K562 (cell line): ENCODE measurements at regions not wholly inside any gene's neighbourhood (a gene's known extent, or its start where the extent isn't known, plus 50 kb on each side); places are given as distances from the start of the nearest gene placed in this dataset.

Source experiments
- ATAC-seq: fragments of 200-7000 bp; cut with Tn5 transposase; 3 replicates; pipeline ENCODE4 v1.9.1; 2020; ENCODE audit warnings: moderate library complexity
- BruUV-seq: library from RNA; stranded (reverse); fragments of 400-500 nt; replicated peaks from 2 replicates; lab custom pipeline; 2021; lab: Mats Ljungman, UMichigan
- CTCF ChIA-PET: fragments of 300-600 bp; formaldehyde crosslinking; extraction: SDS; loops from one replicate; lab custom pipeline; 2021; ENCODE audit warnings: low intra/inter-chr PET ratio; lab: Yijun Ruan, JAX
- POLR2A ChIA-PET: fragments of 300-600, 350-650 bp; sonication (Branson Sonifier 250); formaldehyde crosslinking; extraction: SDS; loops from one replicate; lab custom pipeline; 2021; ENCODE audit warnings: antibody characterized with exemption, inconsistent platforms; lab: Yijun Ruan, JAX
- DNase-seq, 4 experiments: peaks; one replicate each; pipeline versions ENCODE4 v3.0.0 to v3.0.0-alpha.2; 2011 to 2018; ENCODE audit warnings: low spot score in 3 of 4, mixed read lengths in 3 of 4; ENCODE audit errors: extremely low read depth in 1 of 4
- FAIRE-seq: peaks from 2 replicates; lab custom pipeline; 2011; peaks lifted over from hg19 to GRCh38; lab: Jason Lieb, UNC
- H2AFZ ChIP-seq: 2 replicates; pipeline ENCODE4 v1.6.0; 2011; ENCODE audit warnings: low read depth, low read length, control low read depth, inconsistent platforms
- H3K27ac ChIP-seq: fragments of 200-600 bp; 3 replicates; pipeline ENCODE4 v1.8.0; 2011; ENCODE audit warnings: low read depth, mild to moderate bottlenecking, control low read depth, inconsistent platforms, low read length, moderate library complexity, mixed read lengths; ENCODE audit errors: extremely low read depth
- H3K27me3 ChIP-seq, 2 experiments: fragments of 300-600 bp in 1 of 2; 2 replicates in 1 of 2; 3 replicates in 1 of 2; pipeline versions ENCODE4 v1.6.0 to v1.8.0; 2011; ENCODE audit warnings: inconsistent platforms in 2 of 2, low read length in 2 of 2, mild to moderate bottlenecking in 1 of 2, mixed read lengths in 1 of 2, moderate library complexity in 1 of 2; ENCODE audit not compliant: control insufficient read depth in 2 of 2, insufficient read depth in 2 of 2
- H3K36me3 ChIP-seq: fragments of 300-600 bp; 3 replicates; pipeline ENCODE4 v1.8.0; 2011; ENCODE audit warnings: mild to moderate bottlenecking, low read length, inconsistent platforms; ENCODE audit not compliant: control insufficient read depth, insufficient read depth
- H3K4me1 ChIP-seq, 2 experiments: fragments of 200-600 bp in 1 of 2; replicated peaks in 1 of 2; 2 replicates in 1 of 2; 3 replicates in 1 of 2; pipeline versions ENCODE4 v1.5.1 to v1.8.0; 2011; ENCODE audit warnings: inconsistent platforms in 2 of 2, low read length in 2 of 2, mild to moderate bottlenecking in 1 of 2, mixed read lengths in 1 of 2, moderate library complexity in 1 of 2; ENCODE audit not compliant: control insufficient read depth in 2 of 2, insufficient read depth in 2 of 2
- H3K4me2 ChIP-seq: 2 replicates; pipeline ENCODE4 v1.6.1; 2011; ENCODE audit warnings: low read length, control low read depth, inconsistent platforms, mixed read lengths; ENCODE audit not compliant: insufficient read depth
- H3K4me3 ChIP-seq: fragments of 200-600 bp; sonication (generic), shearing (Covaris generic); 2 replicates; pipeline ENCODE4 v1.5.1; 2016; ENCODE audit warnings: control low read depth, inconsistent platforms
- H3K79me2 ChIP-seq: fragments of 200-600 bp; 3 replicates; pipeline ENCODE4 v1.8.0; 2011; ENCODE audit warnings: low read length, inconsistent platforms; ENCODE audit not compliant: control insufficient read depth, insufficient read depth
- H3K9ac ChIP-seq, 2 experiments: 2 replicates each; pipeline versions ENCODE4 v1.6.0 to v1.6.1; 2011; ENCODE audit warnings: low read depth in 2 of 2, low read length in 2 of 2, control low read depth in 1 of 2, inconsistent platforms in 1 of 2, mild to moderate bottlenecking in 1 of 2, mixed read lengths in 1 of 2; ENCODE audit not compliant: insufficient read depth in 1 of 2
- H3K9me1 ChIP-seq: one replicate; pipeline ENCODE4 v1.6.0; 2011; ENCODE audit warnings: inconsistent platforms, mild to moderate bottlenecking, low read length, moderate library complexity; ENCODE audit not compliant: control insufficient read depth, insufficient read depth
- H3K9me3 ChIP-seq: replicated peaks from 2 replicates; pipeline ENCODE4 v1.5.1; 2011; ENCODE audit warnings: low read depth, low read length, inconsistent platforms; ENCODE audit not compliant: control insufficient read depth, insufficient read depth
- H4K20me1 ChIP-seq: replicated peaks from 2 replicates; pipeline ENCODE4 v1.6.1; 2011; ENCODE audit warnings: low read length, inconsistent platforms, mixed read lengths; ENCODE audit not compliant: control insufficient read depth, insufficient read depth
- CAMTA2 ChIP-seq: fragments of 250-450 bp; sonication (Bioruptor Pico); conservative IDR thresholded peaks from 2 replicates; pipeline ENCODE4 v1.5.1; 2022
- CHAMP1 ChIP-seq: fragments of 450-650 bp; IDR thresholded peaks from 2 replicates; pipeline ENCODE4 v1.6.1; 2016; ENCODE audit warnings: mild to moderate bottlenecking
- FOSL1 ChIP-seq: fragments of 200-800 bp; sonication (Bioruptor generic); conservative IDR thresholded peaks from 2 replicates; pipeline ENCODE4 v1.6.1; 2016; ENCODE audit warnings: missing genetic modification characterization, missing compliant biosample characterization
- PHB2 ChIP-seq: fragments of 450-650 bp; IDR thresholded peaks from 2 replicates; pipeline ENCODE4 v1.6.1; 2017; ENCODE audit warnings: low read depth
- ZNF655 ChIP-seq: fragments of 250-450 bp; sonication (Bioruptor Pico); IDR thresholded peaks from 2 replicates; pipeline ENCODE4 v1.5.0; 2021
- WGBS: fragments of 100-300 bp; shearing (Covaris generic); methylation state at CpG from one replicate; pipeline ENCODE4 v1.1.6; 2016; ENCODE audit warnings: low coverage, mixed read lengths; ENCODE audit not compliant: insufficient coverage; ENCODE audit errors: missing lambda C conversion rate; 5-methylcytosine and 5-hydroxymethylcytosine counted together
- in situ Hi-C: fragments of 300-500 bp; cut with MboI; formaldehyde crosslinking; loops from 4 replicates; pipeline ENCODE4 v1.15.0; 2018; ENCODE audit warnings: inconsistent platforms, mixed read lengths
- intact Hi-C: fragments of 100-400 bp; cut with micrococcal nuclease; formaldehyde crosslinking; loops from 2 replicates; pipeline ENCODE4 v1.14.2; 2022

- Histone ChIP-seq H3K9me3 (no peaks in the 10 kb centered on the region), H4K20me1 (no peaks in the 10 kb centered on the region), H3K9me1 (no peaks in the 10 kb centered on the region), H3K4me2 (no peak overlapping the region), H3K9ac (no peak overlapping the region), H2AFZ (no peak overlapping the region), H3K36me3 (no peaks in the 10 kb centered on the region), H3K4me1 (no peaks in the 10 kb centered on the region), H3K79me2 (no peaks in the 10 kb centered on the region), H3K4me3 (no peak overlapping the region), H3K27me3 (no peaks in the 10 kb centered on the region), H3K27ac (no peak overlapping the region)
- WGBS, result 0% methylated on average over 1 of the region's 1 CpG
- CTCF ChIA-PET, result no interaction called here
- DNase-seq (no peak), ATAC-seq (no peak), FAIRE-seq (no peak)
- BruUV-seq, result no TSS peak
- in situ Hi-C loops (no loop called here), intact Hi-C loops (no loop called here)
- TF ChIP-seq PHB2 (no peak), FOSL1 (tag) (no peak), CAMTA2 (CRISPR knock-in tag) (no peak), CHAMP1 (no peak), ZNF655 (CRISPR knock-in tag) (no peak)
- POLR2A ChIA-PET, result no interaction called here
Observed at GRCh38 chr12:127249428-127249827, 1017.5 kb upstream of the TMEM132C start.
